WTC11 (cell line): ENCODE measurements at regions not wholly inside any gene's neighbourhood (a gene's known extent, or its start where the extent isn't known, plus 50 kb on each side); places are given as distances from the start of the nearest gene placed in this dataset.

Source experiments
- ATAC-seq: fragments of 200-7000 bp; cut with Tn5 transposase; 2 replicates; pipeline ENCODE4 v1.10.0; 2021; ENCODE audit warnings: mild to moderate bottlenecking, moderate library complexity
- CTCF ChIA-PET: fragments of 300-600 bp; sonication (Branson Sonifier 250); formaldehyde crosslinking; loops from one replicate; lab custom pipeline; 2021; ENCODE audit warnings: antibody characterized with exemption; lab: Charles Lee
- POLR2A ChIA-PET: fragments of 350-600 bp; sonication (Branson Sonifier 250); formaldehyde crosslinking; loops from one replicate; lab custom pipeline; 2021; ENCODE audit warnings: antibody characterized with exemption; lab: Charles Lee
- DNase-seq: peaks from one replicate; pipeline ENCODE4 v3.0.0; 2021; ENCODE audit warnings: low spot score
- H3K27ac Mint-ChIP-seq: 2 replicates; pipeline ENCODE4 v1.8.0; 2021; ENCODE audit warnings: mixed read lengths
- H3K27me3 Mint-ChIP-seq: 2 replicates; pipeline ENCODE4 v1.8.0; 2021; ENCODE audit warnings: low read depth, mild to moderate bottlenecking, moderate library complexity, mixed read lengths
- H3K36me3 Mint-ChIP-seq: 2 replicates; pipeline ENCODE4 v1.8.0; 2021; ENCODE audit warnings: mixed read lengths
- H3K4me1 Mint-ChIP-seq: 2 replicates; pipeline ENCODE4 v1.8.0; 2022; ENCODE audit warnings: mixed read lengths
- H3K4me3 Mint-ChIP-seq: 2 replicates; pipeline ENCODE4 v1.8.0; 2021; ENCODE audit warnings: mild to moderate bottlenecking, moderate library complexity, mixed read lengths
- H3K9me3 Mint-ChIP-seq: 2 replicates; pipeline ENCODE4 v1.8.0; 2021; ENCODE audit warnings: mixed read lengths
- FOXP4 ChIP-seq: sonication (generic); formaldehyde crosslinking; IDR thresholded peaks from 2 replicates; pipeline ENCODE4 v1.8.0; 2022; ENCODE audit warnings: mild to moderate bottlenecking, missing genetic modification reagents
- IRF1 ChIP-seq: sonication (generic); formaldehyde crosslinking; IDR thresholded peaks from 2 replicates; pipeline ENCODE4 v1.8.0; 2023; ENCODE audit warnings: missing genetic modification reagents
- JUN ChIP-seq: sonication (generic); formaldehyde crosslinking; IDR thresholded peaks from 2 replicates; pipeline ENCODE4 v1.8.0; 2023; ENCODE audit warnings: mild to moderate bottlenecking, missing genetic modification reagents
- KAT7 ChIP-seq: sonication (generic); formaldehyde crosslinking; IDR thresholded peaks from 2 replicates; pipeline ENCODE4 v1.8.1; 2023; ENCODE audit warnings: missing genetic modification reagents, mild to moderate bottlenecking, borderline replicate concordance
- OVOL2 ChIP-seq: fragments of 250-450 bp; sonication (Bioruptor Pico); IDR thresholded peaks from 2 replicates; pipeline ENCODE4 v1.9.0; 2021; ENCODE audit warnings: mild to moderate bottlenecking, borderline replicate concordance
- PREB ChIP-seq: sonication (generic); formaldehyde crosslinking; IDR thresholded peaks from 2 replicates; pipeline ENCODE4 v1.8.1; 2022; ENCODE audit warnings: mild to moderate bottlenecking, missing genetic modification reagents, moderate library complexity, borderline replicate concordance
- SOX15 ChIP-seq: fragments of 250-450 bp; sonication (Bioruptor Pico); IDR thresholded peaks from 2 replicates; pipeline ENCODE4 v1.9.0; 2021; ENCODE audit warnings: mild to moderate bottlenecking
- STAT6 ChIP-seq: sonication (generic); formaldehyde crosslinking; conservative IDR thresholded peaks from 2 replicates; pipeline ENCODE4 v1.8.1; 2023; ENCODE audit warnings: mild to moderate bottlenecking, low read depth, missing genetic modification reagents, moderate library complexity
- USF2 ChIP-seq: sonication (generic); formaldehyde crosslinking; IDR thresholded peaks from 2 replicates; pipeline ENCODE4 v1.8.1; 2023; ENCODE audit warnings: mild to moderate bottlenecking, missing genetic modification reagents, moderate library complexity
- ZNF138 ChIP-seq: sonication (generic); formaldehyde crosslinking; conservative IDR thresholded peaks from 2 replicates; pipeline ENCODE4 v1.8.1; 2022; ENCODE audit warnings: mild to moderate bottlenecking, moderate library complexity, missing genetic modification reagents
- ZNF219 ChIP-seq: sonication (generic); formaldehyde crosslinking; IDR thresholded peaks from 2 replicates; pipeline ENCODE4 v1.8.0; 2023; ENCODE audit warnings: missing genetic modification reagents, mild to moderate bottlenecking, borderline replicate concordance
- ZNF263 ChIP-seq: sonication (generic); formaldehyde crosslinking; IDR thresholded peaks from 2 replicates; pipeline ENCODE4 v1.8.1; 2022; ENCODE audit warnings: low read depth, mild to moderate bottlenecking, moderate library complexity, missing genetic modification reagents
- ZNF396 ChIP-seq: fragments of 250-450 bp; sonication (Bioruptor Pico); IDR thresholded peaks from 2 replicates; pipeline ENCODE4 v1.8.0; 2021; ENCODE audit warnings: mild to moderate bottlenecking, moderate library complexity, borderline replicate concordance
- ZNF532 ChIP-seq: fragments of 250-450 bp; sonication (Bioruptor Pico); IDR thresholded peaks from 2 replicates; pipeline ENCODE4 v1.9.0; 2021; ENCODE audit warnings: mild to moderate bottlenecking, borderline replicate concordance
- ZNF671 ChIP-seq: fragments of 250-450 bp; sonication (Bioruptor Pico); IDR thresholded peaks from 2 replicates; pipeline ENCODE4 v1.8.0; 2021; ENCODE audit warnings: mild to moderate bottlenecking

- Mint-ChIP-seq H3K9me3 (no peaks in the 10 kb centered on the region), H3K4me1 (peaks cover 8% of the 10 kb centered on the region), H3K27me3 (no peaks in the 10 kb centered on the region), H3K36me3 (no peaks in the 10 kb centered on the region), H3K27ac (no peak overlapping the region), H3K4me3 (no peak overlapping the region)
- TF ChIP-seq ZNF532 (no peak), PREB (CRISPR knock-in tag) (no peak), ZNF396 (no peak), KAT7 (no peak), FOXP4 (CRISPR knock-in tag) (no peak), USF2 (CRISPR knock-in tag) (no peak), STAT6 (no peak)
- ATAC-seq: no peak
- DNase-seq: no peak
- ChIA-PET POLR2A (no interaction called here), CTCF (no interaction called here)
These were observed 382.6 kb upstream of the DCN start for GRCh38 chr12:91565246-91565645.

GRCh38 chr12:91563011-91563765 lies 380.6 kb upstream of the DCN start:
- Mint-ChIP-seq H3K9me3 (peaks cover 10% of the 10 kb centered on the region), H3K27me3 (no peaks in the 10 kb centered on the region), H3K27ac (no peak overlapping the region), H3K4me1 (peaks cover 8% of the 10 kb centered on the region), H3K4me3 (no peak overlapping the region), H3K36me3 (no peaks in the 10 kb centered on the region)
- no peak for ATAC-seq
- CTCF ChIA-PET: interaction anchor here (0.9 kb wide), 1 partner anchor 181 kb away, joined by 4 read pairs; no protein-coding TSS in a partner anchor
- no peak for TF ChIP-seq ZNF263 (CRISPR knock-in tag)
- TF ChIP-seq ZNF396: no peak
- TF ChIP-seq SOX15 (CRISPR knock-in tag): no peak
- no peak for TF ChIP-seq USF2 (CRISPR knock-in tag)
- TF ChIP-seq ZNF671 (CRISPR knock-in tag): no peak
- TF ChIP-seq OVOL2 (CRISPR knock-in tag): no peak
- no peak for TF ChIP-seq STAT6
- TF ChIP-seq ZNF219 (CRISPR knock-in tag): no peak
- no peak for TF ChIP-seq IRF1
- no peak for TF ChIP-seq ZNF138
- TF ChIP-seq JUN (CRISPR knock-in tag): no peak
- POLR2A ChIA-PET: no interaction called here
- DNase-seq: no peak
